ENCODE measurements at regions not wholly inside any gene's neighbourhood (a gene's known extent, or its start where the extent isn't known, plus 50 kb on each side); places are given as distances from the start of the nearest gene placed in this dataset.
"Not testable (repeated sequence)": the region's sequence is repeated elsewhere in the genome, so short reads cannot be mapped to it uniquely, and the experiment has no call there.

- not testable (repeated sequence) for TF ChIP-seq CTCF (IDR thresholded peaks at IDR 0.05; ENCODE audit: insufficient read depth, low read length); POLR2AphosphoS5 (IDR thresholded peaks at IDR 0.05; ENCODE audit: low read depth); REST (IDR thresholded peaks at IDR 0.05; ENCODE audit: insufficient replicate concordance, low read depth); GABPA (IDR thresholded peaks at IDR 0.05; ENCODE audit: low read depth)
These were observed 232.9 kb upstream of the PLGLB1 start for GRCh38 chr2:87254562-87254961.
